Lower leg skin (tissue), 4 donors: ENCODE measurements at regions not wholly inside any gene's neighbourhood (a gene's known extent, or its start where the extent isn't known, plus 50 kb on each side); places are given as distances from the start of the nearest gene placed in this dataset.

Experiments used
- DNase-seq, 2 donors: peaks; one replicate each; pipeline ENCODE4 v3.0.0-alpha.2; 2019; ENCODE audit warnings: low spot score in 2 of 2
- H3K4me3 ChIP-seq: fragments of 200-600 bp; sonication (generic); 2 replicates; pipeline ENCODE4 v1.5.1; 2017; ENCODE audit warnings: mild to moderate bottlenecking, low read depth; ENCODE audit not compliant: poor library complexity, severe bottlenecking
- CTCF ChIP-seq, 3 donors: fragments of 450-650 bp; IDR thresholded peaks; one replicate each; pipeline ENCODE4 v1.5.1; 2016; ENCODE audit warnings: antibody characterized with exemption in 3 of 3, mild to moderate bottlenecking in 3 of 3, moderate library complexity in 2 of 3
- POLR2A ChIP-seq, 2 donors: fragments of 450-650 bp; IDR thresholded peaks; one replicate each; pipeline ENCODE4 v1.6.1; 2016 to 2017; ENCODE audit warnings: antibody characterized with exemption in 2 of 2, mild to moderate bottlenecking in 1 of 2, moderate library complexity in 1 of 2
- WGBS, 2 donors: methylation state at CpG; one replicate each; pipeline ENCODE4 v1.1.5; 2018; 5-methylcytosine and 5-hydroxymethylcytosine counted together
- intact Hi-C: fragments of 100-400 bp; cut with DNase I; formaldehyde crosslinking; loops from one replicate; pipeline ENCODE4 v1.15.0; 2023; ENCODE audit warnings: low total_unique reads

GRCh38 chr2:160719116-160719515 lies 225.5 kb upstream of the RBMS1 start:
- 60 to 80% methylated on average over 3 of the region's 3 CpGs for WGBS, 2 donors
- intact Hi-C loops, result loop anchor here (5.0 kb wide), 1 partner anchor 128 kb away; no protein-coding TSS in a partner anchor
- no peak overlapping the region for H3K4me3 ChIP-seq
- DNase-seq, result no peak
- TF ChIP-seq POLR2A (IDR thresholded peaks at IDR 0.05) (no peak), CTCF (IDR thresholded peaks at IDR 0.05) (no peak)

- WGBS, 2 donors, result 76 to 89% methylated on average over 1 of the region's 1 CpG
- no peak for TF ChIP-seq CTCF (IDR thresholded peaks at IDR 0.05)
- TF ChIP-seq POLR2A (IDR thresholded peaks at IDR 0.05), result no peak
- DNase-seq, result no peak
These were observed 226.5 kb upstream of the RBMS1 start for GRCh38 chr2:160720098-160720497.

GRCh38 chr2:160721089-160722040 lies 227.8 kb upstream of the RBMS1 start:
- no peak for DNase-seq
- WGBS, 2 donors, result 92 to 94% methylated on average over 1 of the region's 1 CpG
- TF ChIP-seq CTCF (IDR thresholded peaks at IDR 0.05), result no peak
- no peak for TF ChIP-seq POLR2A (IDR thresholded peaks at IDR 0.05)
- no peak overlapping the region for H3K4me3 ChIP-seq
- intact Hi-C loops, result no loop called here

More at GRCh38 chr2:160720098-160720497, 226.5 kb upstream of the RBMS1 start:
- intact Hi-C loops, result no loop called here
- H3K4me3 ChIP-seq, result no peak overlapping the region

GRCh38 chr2:160726046-160726445 lies 232.4 kb upstream of the RBMS1 start:
- no peak overlapping the region for H3K4me3 ChIP-seq
- no peak for DNase-seq
- intact Hi-C loops, result no loop called here
- TF ChIP-seq POLR2A (IDR thresholded peaks at IDR 0.05) (no peak), CTCF (IDR thresholded peaks at IDR 0.05) (no peak)
- WGBS, 2 donors, result 66 to 73% methylated on average over 1 of the region's 1 CpG

- TF ChIP-seq CTCF (IDR thresholded peaks at IDR 0.05), result no peak
- no peak for TF ChIP-seq POLR2A (IDR thresholded peaks at IDR 0.05)
- intact Hi-C loops, result no loop called here
- 81 to 83% methylated on average over 1 of the region's 1 CpG for WGBS, 2 donors
- no peak for DNase-seq
- H3K4me3 ChIP-seq, result no peak overlapping the region
These were observed 236.8 kb upstream of the RBMS1 start for GRCh38 chr2:160730296-160730995.
